ENCODE measurements at regions not wholly inside any gene's neighbourhood (a gene's known extent, or its start where the extent isn't known, plus 50 kb on each side); places are given as distances from the start of the nearest gene placed in this dataset.

DNA sequence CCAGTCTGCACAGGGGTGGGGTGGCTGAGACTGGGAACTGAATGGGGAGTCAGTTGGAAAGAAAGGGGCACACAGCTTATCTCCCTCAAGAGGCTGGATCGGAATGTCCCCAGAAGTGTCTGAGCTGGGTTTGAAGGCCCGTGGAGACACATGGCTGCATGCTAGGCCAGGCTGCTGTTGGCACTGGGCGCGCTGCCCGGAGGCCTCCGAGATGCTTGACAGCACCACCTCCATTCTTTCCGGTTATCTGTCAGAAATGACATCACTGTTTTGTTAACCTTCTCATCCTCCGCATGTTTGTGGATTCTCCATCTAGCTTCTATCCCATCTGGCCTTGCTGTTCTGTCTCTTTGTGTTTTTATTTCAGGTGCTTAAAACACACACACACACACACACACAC is 85.5 kb downstream of the APIP start:
- no peak overlapping the region for H3K9ac ChIP-seq (ENCODE audit: low read depth in 1 of 3, low read length in 3 of 3)
- no peaks in the 10 kb centered on the region for H3K27me3 ChIP-seq (ENCODE audit: control insufficient read depth in 3 of 3, insufficient read depth in 3 of 3, low read length in 3 of 3)
- no peak overlapping the region for H3K4me3 ChIP-seq (ENCODE audit: low read length in 3 of 3)
- H3K4me1 ChIP-seq (ENCODE audit: control insufficient read depth in 3 of 3, insufficient read depth in 3 of 3, low read length in 3 of 3), result no peaks in the 10 kb centered on the region
- H3K27ac ChIP-seq (ENCODE audit: low read depth, low read length), result no peak overlapping the region
- H3K9me3 ChIP-seq (ENCODE audit: control insufficient read depth in 3 of 3, low read length in 3 of 3), result no peaks in the 10 kb centered on the region
- H3K36me3 ChIP-seq (ENCODE audit: control insufficient read depth in 3 of 3, insufficient read depth in 3 of 3, low read length in 3 of 3), result no peaks in the 10 kb centered on the region

DNA sequence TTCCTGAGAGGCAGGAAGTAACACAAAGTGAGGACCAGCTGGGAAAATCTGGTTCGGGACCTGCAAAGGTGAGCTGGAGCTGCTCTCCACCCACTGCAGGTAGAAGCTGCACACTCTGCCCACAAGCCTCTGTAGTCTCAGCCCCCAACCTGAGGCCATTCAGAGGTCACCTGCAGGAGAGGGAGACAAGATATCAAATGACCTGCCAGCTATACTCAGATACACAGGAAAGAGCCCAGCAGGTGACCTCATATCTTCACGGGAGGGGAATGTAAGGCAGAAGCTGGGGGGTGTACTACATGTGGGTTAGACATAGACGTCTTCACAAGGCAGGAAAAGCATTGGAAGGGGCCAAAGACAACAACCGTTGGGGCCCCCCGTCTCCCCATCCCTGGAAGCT is 86.1 kb downstream of the APIP start:
- H3K27me3 ChIP-seq (ENCODE audit: control insufficient read depth in 3 of 3, insufficient read depth in 3 of 3, low read length in 3 of 3), result no peaks in the 10 kb centered on the region
- H3K4me3 ChIP-seq (ENCODE audit: low read length in 3 of 3), result no peak overlapping the region
- no peaks in the 10 kb centered on the region for H3K36me3 ChIP-seq (ENCODE audit: control insufficient read depth in 3 of 3, insufficient read depth in 3 of 3, low read length in 3 of 3)
- no peak overlapping the region for H3K9ac ChIP-seq (ENCODE audit: low read depth in 1 of 3, low read length in 3 of 3)
- H3K9me3 ChIP-seq (ENCODE audit: control insufficient read depth in 3 of 3, low read length in 3 of 3), result no peaks in the 10 kb centered on the region
- H3K4me1 ChIP-seq (ENCODE audit: control insufficient read depth in 3 of 3, insufficient read depth in 3 of 3, low read length in 3 of 3), result no peaks in the 10 kb centered on the region
- H3K27ac ChIP-seq (ENCODE audit: low read depth, low read length), result no peak overlapping the region

- Histone ChIP-seq H3K27me3 (ENCODE audit: control insufficient read depth in 3 of 3, insufficient read depth in 3 of 3, low read length in 3 of 3) (no peaks in the 10 kb centered on the region), H3K9ac (ENCODE audit: low read depth in 1 of 3, low read length in 3 of 3) (no peak overlapping the region), H3K4me3 (ENCODE audit: low read length in 3 of 3) (no peak overlapping the region), H3K4me1 (ENCODE audit: control insufficient read depth in 3 of 3, insufficient read depth in 3 of 3, low read length in 3 of 3) (no peaks in the 10 kb centered on the region), H3K27ac (ENCODE audit: low read depth, low read length) (no peak overlapping the region), H3K36me3 (ENCODE audit: control insufficient read depth in 3 of 3, insufficient read depth in 3 of 3, low read length in 3 of 3) (no peaks in the 10 kb centered on the region), H3K9me3 (ENCODE audit: control insufficient read depth in 3 of 3, low read length in 3 of 3) (no peaks in the 10 kb centered on the region)
These were observed 89.0 kb downstream of the APIP start for GRCh38 chr11:34827228-34827627.

DNA sequence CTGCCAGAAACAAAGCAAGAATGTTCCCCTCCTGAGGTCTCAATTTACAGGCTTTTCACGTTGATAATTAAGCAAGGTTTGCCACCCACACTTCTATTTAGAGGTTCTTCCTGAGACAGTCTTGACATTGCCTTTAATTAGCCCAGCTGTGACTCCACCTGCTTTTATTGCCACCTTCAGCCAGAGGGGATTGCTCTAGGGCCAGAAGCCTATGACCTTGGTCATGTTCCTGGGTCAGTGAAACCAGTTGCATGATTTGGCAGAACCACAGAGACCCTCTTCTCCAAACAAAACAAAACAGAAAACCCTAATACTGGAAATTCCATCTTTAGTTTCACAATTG is 89.8 kb downstream of the APIP start:
- H3K36me3 ChIP-seq (ENCODE audit: control insufficient read depth in 3 of 3, insufficient read depth in 3 of 3, low read length in 3 of 3), result no peaks in the 10 kb centered on the region
- H3K9ac ChIP-seq (ENCODE audit: low read depth in 1 of 3, low read length in 3 of 3), result no peak overlapping the region
- H3K27me3 ChIP-seq (ENCODE audit: control insufficient read depth in 3 of 3, insufficient read depth in 3 of 3, low read length in 3 of 3), result no peaks in the 10 kb centered on the region
- H3K4me1 ChIP-seq (ENCODE audit: control insufficient read depth in 3 of 3, insufficient read depth in 3 of 3, low read length in 3 of 3), result no peaks in the 10 kb centered on the region
- no peaks in the 10 kb centered on the region for H3K9me3 ChIP-seq (ENCODE audit: control insufficient read depth in 3 of 3, low read length in 3 of 3)
- H3K4me3 ChIP-seq (ENCODE audit: low read length in 3 of 3), result no peak overlapping the region
- no peak overlapping the region for H3K27ac ChIP-seq (ENCODE audit: low read depth, low read length)

DNA sequence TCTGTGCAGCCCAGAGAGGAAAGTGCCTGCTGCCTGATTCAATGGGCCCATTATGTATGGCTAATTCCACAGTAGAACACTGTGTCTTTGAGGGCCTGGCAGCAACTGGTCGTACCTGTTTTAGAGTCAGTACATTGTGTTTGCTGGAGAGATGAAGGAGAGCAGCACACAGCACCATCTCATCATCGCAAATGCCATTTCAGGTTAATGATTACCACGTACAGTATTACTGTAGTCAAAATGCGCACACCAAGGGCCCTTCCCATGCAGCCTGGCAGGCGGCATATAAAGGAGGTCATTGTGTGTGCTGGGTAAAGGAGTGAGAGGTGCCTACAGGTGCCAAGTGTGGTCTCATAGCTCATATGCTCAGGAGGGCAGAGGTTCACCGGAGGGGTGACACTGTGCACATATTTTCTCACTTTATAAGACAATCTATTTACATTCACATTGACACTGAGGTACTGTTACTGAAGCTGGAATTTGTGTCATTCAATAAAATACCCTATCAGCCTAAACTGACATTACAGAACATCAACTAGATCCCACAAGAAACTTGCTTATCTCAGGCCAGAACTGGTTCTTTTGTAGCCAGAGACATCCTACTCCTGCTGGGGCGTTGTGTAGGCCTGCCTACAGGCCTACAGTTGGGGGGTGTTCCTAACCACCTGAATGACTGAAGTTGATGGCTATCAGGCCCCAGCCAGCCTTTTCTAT is 90.4 kb downstream of the APIP start:
- H3K9me3 ChIP-seq (ENCODE audit: control insufficient read depth in 3 of 3, low read length in 3 of 3), result no peaks in the 10 kb centered on the region
- H3K36me3 ChIP-seq (ENCODE audit: control insufficient read depth in 3 of 3, insufficient read depth in 3 of 3, low read length in 3 of 3), result no peaks in the 10 kb centered on the region
- no peak overlapping the region for H3K9ac ChIP-seq (ENCODE audit: low read depth in 1 of 3, low read length in 3 of 3)
- H3K27ac ChIP-seq (ENCODE audit: low read depth, low read length), result no peak overlapping the region
- H3K27me3 ChIP-seq (ENCODE audit: control insufficient read depth in 3 of 3, insufficient read depth in 3 of 3, low read length in 3 of 3), result no peaks in the 10 kb centered on the region
- H3K4me1 ChIP-seq (ENCODE audit: control insufficient read depth in 3 of 3, insufficient read depth in 3 of 3, low read length in 3 of 3), result no peaks in the 10 kb centered on the region
- H3K4me3 ChIP-seq (ENCODE audit: low read length in 3 of 3), result no peak overlapping the region

- H3K36me3 ChIP-seq (ENCODE audit: control insufficient read depth in 3 of 3, insufficient read depth in 3 of 3, low read length in 3 of 3), result no peaks in the 10 kb centered on the region
- no peaks in the 10 kb centered on the region for H3K9me3 ChIP-seq (ENCODE audit: control insufficient read depth in 3 of 3, low read length in 3 of 3)
- H3K4me3 ChIP-seq (ENCODE audit: low read length in 3 of 3), result no peak overlapping the region
- no peaks in the 10 kb centered on the region for H3K4me1 ChIP-seq (ENCODE audit: control insufficient read depth in 3 of 3, insufficient read depth in 3 of 3, low read length in 3 of 3)
- no peaks in the 10 kb centered on the region for H3K27me3 ChIP-seq (ENCODE audit: control insufficient read depth in 3 of 3, insufficient read depth in 3 of 3, low read length in 3 of 3)
- H3K27ac ChIP-seq (ENCODE audit: low read depth, low read length), result no peak overlapping the region
- H3K9ac ChIP-seq (ENCODE audit: low read depth in 1 of 3, low read length in 3 of 3), result no peak overlapping the region
These were observed 90.9 kb downstream of the APIP start for GRCh38 chr11:34825315-34825669.

- Histone ChIP-seq H3K27ac (ENCODE audit: low read depth, low read length) (no peak overlapping the region), H3K4me3 (ENCODE audit: low read length in 3 of 3) (no peak overlapping the region), H3K36me3 (ENCODE audit: control insufficient read depth in 3 of 3, insufficient read depth in 3 of 3, low read length in 3 of 3) (no peaks in the 10 kb centered on the region)
These were observed 91.8 kb downstream of the APIP start for GRCh38 chr11:34824425-34824824.

DNA sequence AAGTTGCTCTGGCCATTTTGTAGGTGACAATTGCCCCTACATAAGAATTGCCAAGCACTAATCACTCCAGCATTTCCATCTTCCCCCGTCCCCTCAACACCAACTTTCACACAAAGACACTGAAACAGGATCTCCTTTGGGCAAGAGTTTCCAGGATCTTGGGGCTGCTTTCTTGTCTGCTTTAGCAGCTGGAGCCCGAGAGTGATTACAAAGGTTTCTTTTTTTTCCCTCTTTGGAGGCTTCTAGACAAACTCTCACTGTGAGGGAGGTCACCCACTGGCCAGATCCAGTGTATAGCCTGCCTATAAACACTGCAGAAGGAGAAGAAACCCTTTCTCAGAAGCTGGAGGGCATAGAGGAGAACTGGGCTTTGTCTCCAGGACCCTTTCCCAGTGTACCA is 92.5 kb downstream of the APIP start:
- Histone ChIP-seq H3K36me3 (ENCODE audit: control insufficient read depth in 3 of 3, insufficient read depth in 3 of 3, low read length in 3 of 3) (no peaks in the 10 kb centered on the region), H3K27ac (ENCODE audit: low read depth, low read length) (no peak overlapping the region), H3K4me3 (ENCODE audit: low read length in 3 of 3) (no peak overlapping the region), H3K4me1 (ENCODE audit: control insufficient read depth in 3 of 3, insufficient read depth in 3 of 3, low read length in 3 of 3) (no peaks in the 10 kb centered on the region), H3K9ac (ENCODE audit: low read depth in 1 of 3, low read length in 3 of 3) (no peak overlapping the region), H3K27me3 (ENCODE audit: control insufficient read depth in 3 of 3, insufficient read depth in 3 of 3, low read length in 3 of 3) (no peaks in the 10 kb centered on the region), H3K9me3 (ENCODE audit: control insufficient read depth in 3 of 3, low read length in 3 of 3) (no peaks in the 10 kb centered on the region)

More at GRCh38 chr11:34824425-34824824, 91.8 kb downstream of the APIP start:
- H3K9ac ChIP-seq (ENCODE audit: low read depth in 1 of 3, low read length in 3 of 3), result no peak overlapping the region
- no peaks in the 10 kb centered on the region for H3K27me3 ChIP-seq (ENCODE audit: control insufficient read depth in 3 of 3, insufficient read depth in 3 of 3, low read length in 3 of 3)
- no peaks in the 10 kb centered on the region for H3K4me1 ChIP-seq (ENCODE audit: control insufficient read depth in 3 of 3, insufficient read depth in 3 of 3, low read length in 3 of 3)
- no peaks in the 10 kb centered on the region for H3K9me3 ChIP-seq (ENCODE audit: control insufficient read depth in 3 of 3, low read length in 3 of 3)

- Histone ChIP-seq H3K9ac (ENCODE audit: low read depth in 1 of 3, low read length in 3 of 3) (no peak overlapping the region), H3K4me3 (ENCODE audit: low read length in 3 of 3) (no peak overlapping the region), H3K4me1 (ENCODE audit: control insufficient read depth in 3 of 3, insufficient read depth in 3 of 3, low read length in 3 of 3) (no peaks in the 10 kb centered on the region), H3K9me3 (ENCODE audit: control insufficient read depth in 3 of 3, low read length in 3 of 3) (no peaks in the 10 kb centered on the region), H3K27me3 (ENCODE audit: control insufficient read depth in 3 of 3, insufficient read depth in 3 of 3, low read length in 3 of 3) (no peaks in the 10 kb centered on the region), H3K27ac (ENCODE audit: low read depth, low read length) (no peak overlapping the region), H3K36me3 (ENCODE audit: control insufficient read depth in 3 of 3, insufficient read depth in 3 of 3, low read length in 3 of 3) (no peaks in the 10 kb centered on the region)
These were observed 93.0 kb downstream of the APIP start for GRCh38 chr11:34823197-34823596.

DNA sequence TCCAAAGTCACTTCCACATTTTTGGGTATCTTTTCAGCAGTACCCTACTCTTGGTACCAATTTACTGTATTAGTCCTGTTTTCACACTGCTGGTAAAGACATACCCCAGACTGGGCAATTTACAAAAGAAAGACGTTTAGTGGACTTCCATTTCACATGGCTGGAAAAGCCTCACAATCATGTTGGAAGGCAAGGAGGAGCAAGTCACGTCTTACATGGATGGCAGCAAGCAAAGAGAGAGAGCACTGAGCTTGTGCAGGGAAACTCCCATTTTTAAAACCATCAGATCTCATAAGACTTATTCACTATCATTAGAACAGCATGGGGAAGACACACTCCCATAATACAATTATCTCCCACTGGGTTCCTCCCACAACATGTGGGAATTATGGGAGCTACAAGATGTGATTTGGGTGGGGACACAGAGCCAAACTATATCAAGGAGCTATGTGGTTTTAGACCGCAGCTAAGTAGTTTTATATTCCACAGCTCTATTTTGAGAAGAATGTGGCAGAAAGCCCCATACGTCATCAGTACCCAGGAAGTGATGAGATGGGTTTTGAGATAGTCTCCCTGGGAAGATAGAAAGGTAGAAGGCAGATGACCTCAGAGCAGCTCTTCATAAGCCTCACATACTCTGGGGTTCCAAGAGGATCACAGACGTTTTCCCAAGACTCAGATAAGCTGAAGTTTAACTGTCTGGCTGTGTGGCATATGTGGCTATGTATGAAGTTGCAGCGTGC is 96.3 kb downstream of the APIP start:
- no peaks in the 10 kb centered on the region for H3K4me1 ChIP-seq (ENCODE audit: control insufficient read depth in 3 of 3, insufficient read depth in 3 of 3, low read length in 3 of 3)
- no peaks in the 10 kb centered on the region for H3K27me3 ChIP-seq (ENCODE audit: control insufficient read depth in 3 of 3, insufficient read depth in 3 of 3, low read length in 3 of 3)
- no peak overlapping the region for H3K4me3 ChIP-seq (ENCODE audit: low read length in 3 of 3)
- no peaks in the 10 kb centered on the region for H3K9me3 ChIP-seq (ENCODE audit: control insufficient read depth in 3 of 3, low read length in 3 of 3)
- H3K9ac ChIP-seq (ENCODE audit: low read depth in 1 of 3, low read length in 3 of 3), result no peak overlapping the region
- no peak overlapping the region for H3K27ac ChIP-seq (ENCODE audit: low read depth, low read length)
- H3K36me3 ChIP-seq (ENCODE audit: control insufficient read depth in 3 of 3, insufficient read depth in 3 of 3, low read length in 3 of 3), result no peaks in the 10 kb centered on the region

All from skeletal muscle tissue (tissue), 3 donors.